Sigmoid colon (tissue), 4 donors: ENCODE measurements at regions not wholly inside any gene's neighbourhood (a gene's known extent, or its start where the extent isn't known, plus 50 kb on each side); places are given as distances from the start of the nearest gene placed in this dataset.

Experiments used
- EP300 ChIP-seq, 4 donors: sonication (generic); formaldehyde crosslinking; IDR thresholded peaks; one replicate each; pipeline ENCODE4 v1.6.1; 2017; ENCODE audit warnings: antibody characterized with exemption in 4 of 4
- POLR2A ChIP-seq, 2 donors: fragments of 450-650 bp; IDR thresholded peaks; one replicate each; pipeline ENCODE4 v1.6.1; 2016; ENCODE audit warnings: antibody characterized with exemption in 2 of 2, mild to moderate bottlenecking in 2 of 2, moderate library complexity in 2 of 2
- POLR2AphosphoS5 ChIP-seq, 4 donors: sonication (generic); formaldehyde crosslinking; IDR thresholded peaks; one replicate each; pipeline ENCODE4 v1.6.1; 2017; ENCODE audit warnings: antibody characterized with exemption in 4 of 4
- TF ChIP-seq, protein P1 (sequence below), 4 experiments: fragments of 450-650 bp in 3 of 4; fragments of 200-600 bp in 1 of 4; IDR thresholded peaks; one replicate each; pipeline ENCODE4 v1.5.1; 2016 to 2019; ENCODE audit warnings: antibody characterized with exemption in 4 of 4, mild to moderate bottlenecking in 3 of 4, moderate library complexity in 2 of 4

DNA sequence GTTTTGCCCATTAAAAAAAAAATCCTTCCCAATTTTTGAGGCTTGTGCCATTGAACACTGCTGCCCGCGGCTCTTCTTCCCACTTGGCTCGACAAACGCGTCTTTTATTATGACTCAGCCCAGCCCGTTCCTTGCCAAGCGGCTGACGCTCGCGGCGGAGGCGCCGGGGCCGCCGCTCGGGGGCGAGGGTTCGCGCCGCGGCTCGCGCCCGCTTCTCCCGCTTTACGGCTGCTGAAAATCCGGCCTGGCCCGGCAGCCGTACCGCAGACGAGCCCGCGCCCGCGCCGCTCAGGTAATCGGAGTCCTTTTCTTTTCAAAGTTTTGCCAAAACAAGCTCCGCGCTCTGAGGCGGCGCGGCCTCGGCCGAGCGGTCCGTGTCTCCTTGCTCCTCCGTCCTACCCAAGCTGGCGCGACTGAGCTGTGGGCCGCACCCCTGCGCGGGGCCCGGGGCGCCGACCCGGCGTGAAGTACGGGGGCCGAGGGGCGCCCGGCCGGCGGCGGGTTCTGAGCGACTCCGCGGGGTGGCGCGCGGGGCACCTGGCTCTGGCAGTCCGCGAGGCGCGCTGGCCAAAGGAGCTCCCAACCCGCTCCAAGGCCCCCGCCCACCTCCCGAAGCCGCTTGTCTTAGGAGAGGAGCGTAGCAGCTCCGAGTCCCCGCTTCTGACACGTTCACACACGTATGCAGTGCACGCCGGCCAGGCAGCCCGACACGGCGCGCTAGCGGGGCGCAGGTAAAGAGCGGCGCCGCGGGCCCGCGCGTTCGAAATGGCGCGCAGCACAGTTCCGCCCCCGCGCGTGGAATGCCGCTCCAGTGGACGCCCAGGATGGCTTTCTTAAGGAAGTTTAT is 418.2 kb upstream of the NAALADL2 start:
- TF ChIP-seq EP300 (IDR thresholded peaks at IDR 0.05) (no peak), POLR2A (IDR thresholded peaks at IDR 0.05) (peak in 1 of 2 donors; percentile 7), POLR2AphosphoS5 (IDR thresholded peaks at IDR 0.05) (peak; percentile 17 to 69 (median 66))
- TF ChIP-seq, protein P1, sequence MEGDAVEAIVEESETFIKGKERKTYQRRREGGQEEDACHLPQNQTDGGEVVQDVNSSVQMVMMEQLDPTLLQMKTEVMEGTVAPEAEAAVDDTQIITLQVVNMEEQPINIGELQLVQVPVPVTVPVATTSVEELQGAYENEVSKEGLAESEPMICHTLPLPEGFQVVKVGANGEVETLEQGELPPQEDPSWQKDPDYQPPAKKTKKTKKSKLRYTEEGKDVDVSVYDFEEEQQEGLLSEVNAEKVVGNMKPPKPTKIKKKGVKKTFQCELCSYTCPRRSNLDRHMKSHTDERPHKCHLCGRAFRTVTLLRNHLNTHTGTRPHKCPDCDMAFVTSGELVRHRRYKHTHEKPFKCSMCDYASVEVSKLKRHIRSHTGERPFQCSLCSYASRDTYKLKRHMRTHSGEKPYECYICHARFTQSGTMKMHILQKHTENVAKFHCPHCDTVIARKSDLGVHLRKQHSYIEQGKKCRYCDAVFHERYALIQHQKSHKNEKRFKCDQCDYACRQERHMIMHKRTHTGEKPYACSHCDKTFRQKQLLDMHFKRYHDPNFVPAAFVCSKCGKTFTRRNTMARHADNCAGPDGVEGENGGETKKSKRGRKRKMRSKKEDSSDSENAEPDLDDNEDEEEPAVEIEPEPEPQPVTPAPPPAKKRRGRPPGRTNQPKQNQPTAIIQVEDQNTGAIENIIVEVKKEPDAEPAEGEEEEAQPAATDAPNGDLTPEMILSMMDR (IDR thresholded peaks at IDR 0.05): no peak
